ENCODE measurements at regions not wholly inside any gene's neighbourhood (a gene's known extent, or its start where the extent isn't known, plus 50 kb on each side); places are given as distances from the start of the nearest gene placed in this dataset.

- WGBS, 2 experiments (ENCODE audit: low coverage in 1 of 2, low lambda C conversion rate in 2 of 2, missing lambda C conversion rate in 2 of 2), result 79 to 87% methylated on average over 2 of the region's 2 CpGs
- Histone ChIP-seq H3K27me3 (replicated peaks; ENCODE audit: insufficient read depth) (no peaks in the 10 kb centered on the region), H3K27ac (no peak overlapping the region), H3K79me2 (ENCODE audit: insufficient read depth) (no peaks in the 10 kb centered on the region), H3K4me3 (no peak overlapping the region), H3K9me2 (ENCODE audit: insufficient read depth) (no peaks in the 10 kb centered on the region), H3K36me3 (ENCODE audit: low read depth) (no peaks in the 10 kb centered on the region), H3K4me2 (ENCODE audit: unreplicated experiment) (no peak overlapping the region), H3F3A (ENCODE audit: insufficient read depth) (peaks cover 18% of the 10 kb centered on the region), H2AFZ (no peak overlapping the region), H4K20me1 (ENCODE audit: insufficient read depth) (no peaks in the 10 kb centered on the region), H3K9ac (no peak overlapping the region), H3K4me1 (ENCODE audit: insufficient read depth) (peaks cover 35% of the 10 kb centered on the region), H3K9me3 (ENCODE audit: low read depth) (no peaks in the 10 kb centered on the region)
- DNase-seq, result no peak
- in situ Hi-C loops (cut with MboI), result no loop called here
- TF ChIP-seq EZH2 (IDR thresholded peaks at IDR 0.05; ENCODE audit: insufficient read depth, poor library complexity, severe bottlenecking) (no peak), EZH2phosphoT487 (IDR thresholded peaks at IDR 0.05; ENCODE audit: insufficient read depth, low read depth) (no peak)
Observed at GRCh38 chr21:27221077-27221476, 254.2 kb upstream of the ADAMTS5 start.

GRCh38 chr21:27220416-27220815 lies 253.5 kb upstream of the ADAMTS5 start:
- in situ Hi-C loops (cut with MboI), result no loop called here
- no peaks in the 10 kb centered on the region for H3K79me2 ChIP-seq (ENCODE audit: insufficient read depth)
- peaks cover 28% of the 10 kb centered on the region for H3K4me1 ChIP-seq (ENCODE audit: insufficient read depth)
- H3K27ac ChIP-seq, result no peak overlapping the region
- H3K36me3 ChIP-seq (ENCODE audit: low read depth), result no peaks in the 10 kb centered on the region
- H4K20me1 ChIP-seq (ENCODE audit: insufficient read depth), result no peaks in the 10 kb centered on the region
- no peak overlapping the region for H2AFZ ChIP-seq
- H3K9ac ChIP-seq, result no peak overlapping the region
- H3K27me3 ChIP-seq (replicated peaks; ENCODE audit: insufficient read depth), result no peaks in the 10 kb centered on the region
- H3K4me2 ChIP-seq (ENCODE audit: unreplicated experiment), result no peak overlapping the region
- no peaks in the 10 kb centered on the region for H3K9me2 ChIP-seq (ENCODE audit: insufficient read depth)
- no peaks in the 10 kb centered on the region for H3K9me3 ChIP-seq (ENCODE audit: low read depth)
- no peak for TF ChIP-seq EZH2phosphoT487 (IDR thresholded peaks at IDR 0.05; ENCODE audit: insufficient read depth, low read depth)
- no peak for TF ChIP-seq EZH2 (IDR thresholded peaks at IDR 0.05; ENCODE audit: insufficient read depth, poor library complexity, severe bottlenecking)
- peak; percentile 29 for DNase-seq
- no peak overlapping the region for H3K4me3 ChIP-seq
- H3F3A ChIP-seq (ENCODE audit: insufficient read depth), result peaks cover 18% of the 10 kb centered on the region

GRCh38 chr21:27219068-27219467 lies 252.2 kb upstream of the ADAMTS5 start:
- DNase-seq, result peak; percentile 92
- no peaks in the 10 kb centered on the region for H3K27me3 ChIP-seq (replicated peaks; ENCODE audit: insufficient read depth)
- no peaks in the 10 kb centered on the region for H4K20me1 ChIP-seq (ENCODE audit: insufficient read depth)
- no peaks in the 10 kb centered on the region for H3K9me3 ChIP-seq (ENCODE audit: low read depth)
- in situ Hi-C loops (cut with MboI), result no loop called here
- TF ChIP-seq EZH2 (IDR thresholded peaks at IDR 0.05; ENCODE audit: insufficient read depth, poor library complexity, severe bottlenecking) (no peak), EZH2phosphoT487 (IDR thresholded peaks at IDR 0.05; ENCODE audit: insufficient read depth, low read depth) (no peak)
- no peak overlapping the region for H3K9ac ChIP-seq
- no peaks in the 10 kb centered on the region for H3K9me2 ChIP-seq (ENCODE audit: insufficient read depth)
- H3F3A ChIP-seq (ENCODE audit: insufficient read depth), result peaks cover 18% of the 10 kb centered on the region
- H3K4me2 ChIP-seq (ENCODE audit: unreplicated experiment), result peak overlapping the region; percentile 23
- no peak overlapping the region for H3K4me3 ChIP-seq
- H2AFZ ChIP-seq, result 0 out of 2 replicates have a peak overlapping the region, but pooled peaks have one; percentile 11
- no peaks in the 10 kb centered on the region for H3K79me2 ChIP-seq (ENCODE audit: insufficient read depth)
- H3K27ac ChIP-seq, result peak overlapping the region; percentile 53
- H3K4me1 ChIP-seq (ENCODE audit: insufficient read depth), result peaks cover 14% of the 10 kb centered on the region
- no peaks in the 10 kb centered on the region for H3K36me3 ChIP-seq (ENCODE audit: low read depth)
- 22 to 32% methylated on average over 2 of the region's 2 CpGs for WGBS, 2 experiments (ENCODE audit: low coverage in 1 of 2, low lambda C conversion rate in 2 of 2, missing lambda C conversion rate in 2 of 2)

GRCh38 chr21:27213303-27213702 lies 246.4 kb upstream of the ADAMTS5 start:
- Histone ChIP-seq H3K9me3 (ENCODE audit: low read depth) (no peaks in the 10 kb centered on the region), H3K9me2 (ENCODE audit: insufficient read depth) (no peaks in the 10 kb centered on the region), H3K36me3 (ENCODE audit: low read depth) (no peaks in the 10 kb centered on the region), H3K9ac (no peak overlapping the region), H3K27ac (no peak overlapping the region), H2AFZ (no peak overlapping the region), H4K20me1 (ENCODE audit: insufficient read depth) (no peaks in the 10 kb centered on the region), H3K4me2 (ENCODE audit: unreplicated experiment) (no peak overlapping the region), H3K27me3 (replicated peaks; ENCODE audit: insufficient read depth) (no peaks in the 10 kb centered on the region), H3K4me1 (ENCODE audit: insufficient read depth) (no peaks in the 10 kb centered on the region; the same call in 1 of the 2 replicates), H3F3A (ENCODE audit: insufficient read depth) (0 out of 2 replicates have a peak, but pooled peaks cover 3% of the 10 kb centered on the region), H3K4me3 (no peak overlapping the region), H3K79me2 (ENCODE audit: insufficient read depth) (no peaks in the 10 kb centered on the region)
- in situ Hi-C loops (cut with MboI), result no loop called here
- TF ChIP-seq EZH2 (IDR thresholded peaks at IDR 0.05; ENCODE audit: insufficient read depth, poor library complexity, severe bottlenecking) (no peak), EZH2phosphoT487 (IDR thresholded peaks at IDR 0.05; ENCODE audit: insufficient read depth, low read depth) (no peak)
- peak; percentile 20 for DNase-seq

- H3K9ac ChIP-seq, result no peak overlapping the region
- H3K4me3 ChIP-seq, result no peak overlapping the region
- H3K4me1 ChIP-seq (ENCODE audit: insufficient read depth), result no peaks in the 10 kb centered on the region
- H3K79me2 ChIP-seq (ENCODE audit: insufficient read depth), result no peaks in the 10 kb centered on the region
- no peak overlapping the region for H3K4me2 ChIP-seq (ENCODE audit: unreplicated experiment)
- no peak for DNase-seq
- H3K27me3 ChIP-seq (replicated peaks; ENCODE audit: insufficient read depth), result no peaks in the 10 kb centered on the region
- no peaks in the 10 kb centered on the region for H4K20me1 ChIP-seq (ENCODE audit: insufficient read depth)
- H3F3A ChIP-seq (ENCODE audit: insufficient read depth), result no peaks in the 10 kb centered on the region
- no peak for TF ChIP-seq EZH2 (IDR thresholded peaks at IDR 0.05; ENCODE audit: insufficient read depth, poor library complexity, severe bottlenecking)
- no peak for TF ChIP-seq EZH2phosphoT487 (IDR thresholded peaks at IDR 0.05; ENCODE audit: insufficient read depth, low read depth)
- 4 to 22% methylated on average over 2 of the region's 2 CpGs for WGBS, 2 experiments (ENCODE audit: low coverage in 1 of 2, low lambda C conversion rate in 2 of 2, missing lambda C conversion rate in 2 of 2)
- H2AFZ ChIP-seq, result no peak overlapping the region
- no peak overlapping the region for H3K27ac ChIP-seq
- in situ Hi-C loops (cut with MboI), result no loop called here
- H3K9me3 ChIP-seq (ENCODE audit: low read depth), result no peaks in the 10 kb centered on the region
- H3K9me2 ChIP-seq (ENCODE audit: insufficient read depth), result no peaks in the 10 kb centered on the region
- no peaks in the 10 kb centered on the region for H3K36me3 ChIP-seq (ENCODE audit: low read depth)
Observed at GRCh38 chr21:27212441-27212840, 245.6 kb upstream of the ADAMTS5 start.

Measured in GM23248 (cell line).